ENCODE measurements at regions not wholly inside any gene's neighbourhood (a gene's known extent, or its start where the extent isn't known, plus 50 kb on each side); places are given as distances from the start of the nearest gene placed in this dataset.

DNA sequence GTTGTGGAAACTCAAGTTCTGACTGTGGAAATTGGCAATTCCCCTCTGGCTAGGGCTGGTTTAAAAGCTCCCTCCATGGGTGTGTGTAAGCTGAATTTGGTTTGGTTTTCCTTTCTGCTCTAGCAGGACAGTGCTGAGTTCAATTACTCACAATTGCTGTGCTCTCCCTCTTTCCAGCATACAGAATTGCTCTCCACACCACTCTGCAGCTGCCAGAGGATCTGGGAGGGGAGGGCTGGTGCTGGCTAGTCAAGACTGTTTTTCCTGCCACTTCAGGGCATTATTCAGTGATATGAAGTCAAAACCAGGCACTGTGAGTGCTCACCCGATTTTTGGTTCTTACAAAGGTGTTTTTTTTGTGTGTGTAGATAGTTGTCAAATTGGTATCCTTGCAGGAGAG, 336.9 kb upstream of the SLC24A2 start:
- BruUV-seq (replicated peaks), result no TSS peak
- Histone ChIP-seq H3K9me3 (replicated peaks; ENCODE audit: control insufficient read depth, insufficient read depth, low read length) (no peaks in the 10 kb centered on the region), H3K79me2 (ENCODE audit: control insufficient read depth, insufficient read depth, low read length) (no peaks in the 10 kb centered on the region), H3K9me1 (replicated peaks; ENCODE audit: control insufficient read depth, extremely low read depth, insufficient read depth, low read length) (no peaks in the 10 kb centered on the region), H3K4me1 (ENCODE audit: control insufficient read depth, extremely low read depth, insufficient read depth, low read length) (peaks cover 8% of the 10 kb centered on the region), H3K27ac (ENCODE audit: insufficient read depth, low read depth, low read length) (no peak overlapping the region), H2AFZ (ENCODE audit: low read depth, low read length) (no peak overlapping the region), H4K20me1 (replicated peaks; ENCODE audit: control insufficient read depth, extremely low read depth, insufficient read depth, low read length) (no peaks in the 10 kb centered on the region), H3K27me3 (ENCODE audit: control insufficient read depth in 2 of 2, insufficient read depth in 2 of 2, low read length in 2 of 2) (peaks cover 2 to 4% of the 10 kb centered on the region in 2 experiments), H3K36me3 (ENCODE audit: control insufficient read depth in 2 of 2, extremely low read depth in 1 of 2, insufficient read depth in 2 of 2, low read length in 2 of 2) (no peaks in the 10 kb centered on the region), H3K4me2 (ENCODE audit: insufficient read depth, low read length) (no peak overlapping the region), H3K4me3 (replicated peaks in 1 of 3; ENCODE audit: insufficient read depth in 1 of 3, low read depth in 1 of 3, low read length in 3 of 3) (no peak overlapping the region), H3K9ac (replicated peaks; ENCODE audit: extremely low read depth, insufficient read depth, low read length) (no peak overlapping the region)
- CTCF ChIA-PET, result no interaction called here
- intact Hi-C loops (cut with micrococcal nuclease), result no loop called here
- no peak for FAIRE-seq
- dilution Hi-C loops (cut with MboI; ENCODE audit: extremely low pct_ligation_motif_present, low sequenced_read_pairs), result no loop called here
- POLR2A ChIA-PET, result no interaction called here
- TF ChIP-seq, protein P1, sequence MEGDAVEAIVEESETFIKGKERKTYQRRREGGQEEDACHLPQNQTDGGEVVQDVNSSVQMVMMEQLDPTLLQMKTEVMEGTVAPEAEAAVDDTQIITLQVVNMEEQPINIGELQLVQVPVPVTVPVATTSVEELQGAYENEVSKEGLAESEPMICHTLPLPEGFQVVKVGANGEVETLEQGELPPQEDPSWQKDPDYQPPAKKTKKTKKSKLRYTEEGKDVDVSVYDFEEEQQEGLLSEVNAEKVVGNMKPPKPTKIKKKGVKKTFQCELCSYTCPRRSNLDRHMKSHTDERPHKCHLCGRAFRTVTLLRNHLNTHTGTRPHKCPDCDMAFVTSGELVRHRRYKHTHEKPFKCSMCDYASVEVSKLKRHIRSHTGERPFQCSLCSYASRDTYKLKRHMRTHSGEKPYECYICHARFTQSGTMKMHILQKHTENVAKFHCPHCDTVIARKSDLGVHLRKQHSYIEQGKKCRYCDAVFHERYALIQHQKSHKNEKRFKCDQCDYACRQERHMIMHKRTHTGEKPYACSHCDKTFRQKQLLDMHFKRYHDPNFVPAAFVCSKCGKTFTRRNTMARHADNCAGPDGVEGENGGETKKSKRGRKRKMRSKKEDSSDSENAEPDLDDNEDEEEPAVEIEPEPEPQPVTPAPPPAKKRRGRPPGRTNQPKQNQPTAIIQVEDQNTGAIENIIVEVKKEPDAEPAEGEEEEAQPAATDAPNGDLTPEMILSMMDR (IDR thresholded peaks at IDR 0.05; ENCODE audit: extremely low read depth in 1 of 2, insufficient read depth in 1 of 2, low read depth in 1 of 2, low read length in 2 of 2), result no peak
- TF ChIP-seq MYC (IDR thresholded peaks at IDR 0.05; ENCODE audit: low read depth, low read length), result no peak
- no peak for TF ChIP-seq EZH2 (IDR thresholded peaks at IDR 0.05; ENCODE audit: borderline replicate concordance, low read depth, low read length, severe bottlenecking)
- no peak for TF ChIP-seq POLR2A (IDR thresholded peaks at IDR 0.05; ENCODE audit: low read depth, low read length)
- TF ChIP-seq JUN (IDR thresholded peaks at IDR 0.05; ENCODE audit: borderline replicate concordance, insufficient read depth, insufficient read length, low read depth), result no peak
- TF ChIP-seq, protein P2, sequence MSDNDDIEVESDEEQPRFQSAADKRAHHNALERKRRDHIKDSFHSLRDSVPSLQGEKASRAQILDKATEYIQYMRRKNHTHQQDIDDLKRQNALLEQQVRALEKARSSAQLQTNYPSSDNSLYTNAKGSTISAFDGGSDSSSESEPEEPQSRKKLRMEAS (IDR thresholded peaks at IDR 0.05; ENCODE audit: insufficient read depth, insufficient read length), result no peak
- TF ChIP-seq POLR2AphosphoS5 (IDR thresholded peaks at IDR 0.05; ENCODE audit: insufficient read depth, low read depth, low read length), result no peak
- TF ChIP-seq FOS (IDR thresholded peaks at IDR 0.05; ENCODE audit: borderline replicate concordance, insufficient read depth, low read length), result no peak
- no peak for TF ChIP-seq GATA2 (IDR thresholded peaks at IDR 0.05; ENCODE audit: insufficient read depth, insufficient read length, low read depth, low read length)
- no peak for DNase-seq (ENCODE audit: low read depth, low spot score)

Measured in endothelial cell of umbilical vein (primary cell).